ENCODE measurements at regions not wholly inside any gene's neighbourhood (a gene's known extent, or its start where the extent isn't known, plus 50 kb on each side); places are given as distances from the start of the nearest gene placed in this dataset.

GRCh38 chr3:72488738-72489035 lies 359.6 kb downstream of the SHQ1 start:
- TF ChIP-seq EZH2 (IDR thresholded peaks at IDR 0.05) (no peak), EZH2phosphoT487 (IDR thresholded peaks at IDR 0.05) (no peak), CTCF (IDR thresholded peaks at IDR 0.05) (no peak)
- DNase-seq (ENCODE audit: low spot score), result no peak
- no peaks in the 10 kb centered on the region for H3F3A ChIP-seq (ENCODE audit: low read depth)
- H3K27ac ChIP-seq, result no peak overlapping the region
- no peak overlapping the region for H3K4me3 Mint-ChIP-seq
- H3K79me2 ChIP-seq (ENCODE audit: low read depth), result no peaks in the 10 kb centered on the region
- no peak overlapping the region for H3K9ac ChIP-seq
- H3K27ac Mint-ChIP-seq, result no peak overlapping the region
- no peak overlapping the region for H3K4me2 ChIP-seq
- H3K4me1 ChIP-seq, result no peaks in the 10 kb centered on the region
- H3K9me3 Mint-ChIP-seq, result no peaks in the 10 kb centered on the region
- H2AFZ ChIP-seq (replicated peaks), result no peak overlapping the region
- no peak overlapping the region for H3K4me3 ChIP-seq
- H3K36me3 Mint-ChIP-seq, result no peaks in the 10 kb centered on the region
- no peaks in the 10 kb centered on the region for H3K36me3 ChIP-seq
- no peaks in the 10 kb centered on the region for H4K20me1 ChIP-seq (ENCODE audit: low read depth)
- H3K27me3 Mint-ChIP-seq (ENCODE audit: insufficient read depth, low read depth), result peaks cover 7% of the 10 kb centered on the region
- H3K4me1 Mint-ChIP-seq, result peaks cover 30% of the 10 kb centered on the region
- no peaks in the 10 kb centered on the region for H3K27me3 ChIP-seq
- no peaks in the 10 kb centered on the region for H3K9me3 ChIP-seq (ENCODE audit: low read depth)

DNA sequence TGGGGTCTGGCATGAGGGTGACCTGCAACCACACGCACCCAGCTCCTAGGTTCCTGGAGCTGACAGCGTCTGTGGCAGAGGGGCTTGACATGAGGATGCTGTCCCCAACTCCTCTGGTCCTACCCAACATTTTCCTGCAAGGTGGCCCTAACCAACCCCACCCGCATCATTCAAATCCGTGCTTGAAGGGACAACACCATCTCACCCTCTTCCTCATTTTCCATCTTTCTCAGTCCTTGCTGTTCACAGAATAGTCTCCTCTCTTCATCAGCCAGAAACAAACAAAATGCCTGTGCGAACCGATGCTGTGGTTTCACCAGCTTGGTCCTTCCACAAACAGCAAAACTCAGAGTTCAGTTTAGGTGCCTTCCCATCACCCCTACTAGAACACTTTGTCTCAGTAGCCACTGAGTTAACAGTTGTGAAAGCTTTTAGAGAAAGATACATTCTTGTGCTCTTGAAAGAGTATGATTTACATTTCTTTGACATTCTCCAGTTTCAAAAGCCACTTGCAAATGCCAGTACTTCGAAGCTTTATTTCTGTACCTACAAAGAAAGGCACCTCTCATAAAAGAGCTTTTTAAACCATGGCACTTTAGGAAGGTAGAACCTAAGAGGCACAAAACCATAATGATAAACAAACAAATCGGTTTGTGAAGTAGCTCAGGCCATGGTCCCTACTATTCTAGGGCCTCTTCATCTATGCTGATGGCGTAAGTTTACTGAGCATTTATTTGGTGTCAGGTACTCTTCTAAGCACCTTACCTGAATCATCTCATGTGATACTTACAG lies 360.1 kb downstream of the SHQ1 start:
- Histone ChIP-seq H3K27me3 (no peaks in the 10 kb centered on the region), H3K27ac (no peak overlapping the region), H3K9ac (no peak overlapping the region), H4K20me1 (ENCODE audit: low read depth) (no peaks in the 10 kb centered on the region), H3K79me2 (ENCODE audit: low read depth) (no peaks in the 10 kb centered on the region), H3K36me3 (no peaks in the 10 kb centered on the region), H3K9me3 (ENCODE audit: low read depth) (no peaks in the 10 kb centered on the region), H3K4me3 (no peak overlapping the region), H3K4me2 (no peak overlapping the region), H3K4me1 (no peaks in the 10 kb centered on the region), H2AFZ (replicated peaks) (no peak overlapping the region), H3F3A (ENCODE audit: low read depth) (no peaks in the 10 kb centered on the region)
- DNase-seq (ENCODE audit: low spot score), result no peak
- Mint-ChIP-seq H3K36me3 (no peaks in the 10 kb centered on the region), H3K4me3 (no peak overlapping the region), H3K27me3 (ENCODE audit: insufficient read depth, low read depth) (peaks cover 7% of the 10 kb centered on the region), H3K9me3 (no peaks in the 10 kb centered on the region), H3K4me1 (peaks cover 32% of the 10 kb centered on the region), H3K27ac (peak overlapping the region; percentile 12)
- TF ChIP-seq CTCF (IDR thresholded peaks at IDR 0.05), result no peak
- TF ChIP-seq EZH2phosphoT487 (IDR thresholded peaks at IDR 0.05), result no peak
- TF ChIP-seq EZH2 (IDR thresholded peaks at IDR 0.05), result no peak

DNA sequence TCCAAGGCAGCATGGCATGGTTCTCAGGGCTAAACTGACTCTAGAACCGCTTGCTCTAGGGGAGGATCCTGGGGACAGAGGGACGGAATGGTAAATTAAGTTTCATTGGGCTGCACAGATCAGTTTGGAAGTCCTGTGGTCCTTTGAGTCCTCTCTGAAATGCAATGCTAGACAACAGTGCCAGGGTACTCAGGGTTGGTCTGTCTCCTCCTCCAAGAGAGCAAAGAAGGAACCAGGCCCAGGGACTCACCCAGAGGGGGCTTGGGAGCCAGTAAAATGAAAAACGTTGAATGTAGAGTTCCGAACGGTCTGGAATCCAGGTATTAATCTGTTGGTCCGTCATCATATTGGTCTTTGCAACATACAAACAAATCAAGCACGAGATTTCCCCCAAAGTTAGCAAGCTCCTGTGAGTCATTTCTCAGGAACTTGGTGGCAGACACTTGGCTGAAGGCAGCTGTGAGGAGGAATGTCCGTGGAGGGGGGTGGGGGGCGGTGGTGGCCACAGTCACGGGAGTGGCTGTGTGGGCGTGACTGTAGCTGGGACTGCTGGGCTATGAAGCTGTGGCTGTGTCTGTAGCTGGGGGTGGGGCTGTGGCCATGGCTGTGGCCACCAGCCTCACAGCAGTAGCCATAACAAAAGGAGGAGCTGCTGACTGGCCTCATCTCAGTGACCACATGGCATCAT lies 361.0 kb downstream of the SHQ1 start:
- no peaks in the 10 kb centered on the region for H3K27me3 ChIP-seq
- H2AFZ ChIP-seq (replicated peaks), result no peak overlapping the region
- H3K79me2 ChIP-seq (ENCODE audit: low read depth), result no peaks in the 10 kb centered on the region
- H3F3A ChIP-seq (ENCODE audit: low read depth), result no peaks in the 10 kb centered on the region
- H3K36me3 ChIP-seq, result no peaks in the 10 kb centered on the region
- no peaks in the 10 kb centered on the region for H4K20me1 ChIP-seq (ENCODE audit: low read depth)
- H3K9me3 ChIP-seq (ENCODE audit: low read depth), result no peaks in the 10 kb centered on the region
- Mint-ChIP-seq H3K9me3 (no peaks in the 10 kb centered on the region), H3K4me3 (no peak overlapping the region), H3K4me1 (peaks cover 40% of the 10 kb centered on the region), H3K36me3 (no peaks in the 10 kb centered on the region), H3K27me3 (ENCODE audit: insufficient read depth, low read depth) (peaks cover 10% of the 10 kb centered on the region), H3K27ac (peak overlapping the region; percentile 78)
- no peak overlapping the region for H3K4me3 ChIP-seq
- H3K4me2 ChIP-seq, result no peak overlapping the region
- no peak overlapping the region for H3K9ac ChIP-seq
- H3K4me1 ChIP-seq, result peaks cover 3% of the 10 kb centered on the region
- no peak overlapping the region for H3K27ac ChIP-seq
- TF ChIP-seq EZH2phosphoT487 (IDR thresholded peaks at IDR 0.05) (no peak), EZH2 (IDR thresholded peaks at IDR 0.05) (no peak), CTCF (IDR thresholded peaks at IDR 0.05) (no peak)
- DNase-seq (ENCODE audit: low spot score), result no peak
